ENCODE measurements at regions not wholly inside any gene's neighbourhood (a gene's known extent, or its start where the extent isn't known, plus 50 kb on each side); places are given as distances from the start of the nearest gene placed in this dataset.

GRCh38 chrY:18912846-18913245 is 139.3 kb upstream of the HSFY2 start:
- no peak for TF ChIP-seq CTCF (IDR thresholded peaks at IDR 0.05)
- no peak for TF ChIP-seq EP300 (IDR thresholded peaks at IDR 0.05)
- TF ChIP-seq POLR2A (IDR thresholded peaks at IDR 0.05): no peak
